ENCODE measurements at regions not wholly inside any gene's neighbourhood (a gene's known extent, or its start where the extent isn't known, plus 50 kb on each side); places are given as distances from the start of the nearest gene placed in this dataset.
"Not testable (repeated sequence)": the region's sequence is repeated elsewhere in the genome, so short reads cannot be mapped to it uniquely, and the experiment has no call there.

- no peak for DNase-seq (ENCODE audit: low spot score)
Observed at GRCh38 chr14:48723841-48724495, 862.2 kb downstream of the RPS29 start.

- DNase-seq (ENCODE audit: low spot score), result no peak
Observed at GRCh38 chr14:48714366-48714765, 871.8 kb downstream of the RPS29 start.

- DNase-seq (ENCODE audit: low spot score), result no peak
Observed at GRCh38 chr14:48710133-48710532, 876.0 kb downstream of the RPS29 start.

GRCh38 chr14:48709277-48709785 lies 876.8 kb downstream of the RPS29 start:
- DNase-seq (ENCODE audit: low spot score), result no peak

- no peak for DNase-seq (ENCODE audit: low spot score)
Observed at GRCh38 chr14:48704639-48705038, 881.5 kb downstream of the RPS29 start.

GRCh38 chr14:48703728-48704467 lies 882.3 kb downstream of the RPS29 start:
- DNase-seq (ENCODE audit: low spot score), result no peak

- DNase-seq (ENCODE audit: low spot score), result not testable (repeated sequence)
Observed at GRCh38 chr14:48697362-48697761, 888.8 kb downstream of the RPS29 start.

GRCh38 chr14:48693793-48694192 lies 892.4 kb downstream of the RPS29 start:
- DNase-seq (ENCODE audit: low spot score), result no peak

GRCh38 chr14:48690349-48690748 lies 895.8 kb downstream of the RPS29 start:
- no peak for DNase-seq (ENCODE audit: low spot score)

- DNase-seq (ENCODE audit: low spot score), result no peak
Observed at GRCh38 chr14:48686650-48687049, 899.5 kb downstream of the RPS29 start.

GRCh38 chr14:48672506-48672905 lies 913.7 kb downstream of the RPS29 start:
- DNase-seq (ENCODE audit: low spot score), result no peak

GRCh38 chr14:48670939-48671338 lies 915.2 kb downstream of the RPS29 start:
- no peak for DNase-seq (ENCODE audit: low spot score)

- no peak for DNase-seq (ENCODE audit: low spot score)
Observed at GRCh38 chr14:48665077-48665784, 920.9 kb downstream of the RPS29 start.

GRCh38 chr14:48643241-48643640 lies 942.9 kb downstream of the RPS29 start:
- no peak for DNase-seq (ENCODE audit: low spot score)

GRCh38 chr14:48628870-48629269 lies 953.5 kb upstream of the MDGA2 start:
- no peak for DNase-seq (ENCODE audit: low spot score)

- no peak for DNase-seq (ENCODE audit: low spot score)
Observed at GRCh38 chr14:48622980-48623379, 947.6 kb upstream of the MDGA2 start.

- DNase-seq (ENCODE audit: low spot score), result no peak
Observed at GRCh38 chr14:48618057-48618456, 942.7 kb upstream of the MDGA2 start.

- DNase-seq (ENCODE audit: low spot score), result no peak
Observed at GRCh38 chr14:48616931-48617330, 941.5 kb upstream of the MDGA2 start.

GRCh38 chr14:48615618-48616017 lies 940.2 kb upstream of the MDGA2 start:
- no peak for DNase-seq (ENCODE audit: low spot score)

GRCh38 chr14:48614003-48614402 lies 938.6 kb upstream of the MDGA2 start:
- no peak for DNase-seq (ENCODE audit: low spot score)

GRCh38 chr14:48606960-48607359 lies 931.6 kb upstream of the MDGA2 start:
- DNase-seq (ENCODE audit: low spot score), result not testable (repeated sequence)

GRCh38 chr14:48598458-48598857 lies 923.1 kb upstream of the MDGA2 start:
- DNase-seq (ENCODE audit: low spot score), result no peak

- DNase-seq (ENCODE audit: low spot score), result no peak
Observed at GRCh38 chr14:48586099-48586498, 910.7 kb upstream of the MDGA2 start.
